ENCODE measurements at regions not wholly inside any gene's neighbourhood (a gene's known extent, or its start where the extent isn't known, plus 50 kb on each side); places are given as distances from the start of the nearest gene placed in this dataset.

DNA sequence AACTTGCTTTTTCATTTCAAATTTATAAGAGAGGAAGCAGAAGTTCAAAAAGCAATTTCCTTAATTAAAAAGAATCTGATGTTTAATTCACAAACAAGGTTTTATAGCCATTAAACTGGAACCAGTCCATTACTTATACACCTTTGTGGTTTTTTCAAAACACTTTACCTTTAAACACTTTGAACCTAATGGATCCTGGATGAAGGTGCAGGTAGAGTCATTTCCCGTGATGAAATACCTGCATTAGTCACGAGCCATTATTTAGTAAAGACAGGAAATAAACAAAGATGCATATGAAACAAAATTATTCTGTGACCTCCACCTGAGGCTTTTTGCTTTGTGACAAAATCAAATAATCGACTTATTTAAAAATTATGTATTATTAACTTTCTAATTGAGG, 341.7 kb upstream of the UBE2E2 start:
- TF ChIP-seq, protein P1, sequence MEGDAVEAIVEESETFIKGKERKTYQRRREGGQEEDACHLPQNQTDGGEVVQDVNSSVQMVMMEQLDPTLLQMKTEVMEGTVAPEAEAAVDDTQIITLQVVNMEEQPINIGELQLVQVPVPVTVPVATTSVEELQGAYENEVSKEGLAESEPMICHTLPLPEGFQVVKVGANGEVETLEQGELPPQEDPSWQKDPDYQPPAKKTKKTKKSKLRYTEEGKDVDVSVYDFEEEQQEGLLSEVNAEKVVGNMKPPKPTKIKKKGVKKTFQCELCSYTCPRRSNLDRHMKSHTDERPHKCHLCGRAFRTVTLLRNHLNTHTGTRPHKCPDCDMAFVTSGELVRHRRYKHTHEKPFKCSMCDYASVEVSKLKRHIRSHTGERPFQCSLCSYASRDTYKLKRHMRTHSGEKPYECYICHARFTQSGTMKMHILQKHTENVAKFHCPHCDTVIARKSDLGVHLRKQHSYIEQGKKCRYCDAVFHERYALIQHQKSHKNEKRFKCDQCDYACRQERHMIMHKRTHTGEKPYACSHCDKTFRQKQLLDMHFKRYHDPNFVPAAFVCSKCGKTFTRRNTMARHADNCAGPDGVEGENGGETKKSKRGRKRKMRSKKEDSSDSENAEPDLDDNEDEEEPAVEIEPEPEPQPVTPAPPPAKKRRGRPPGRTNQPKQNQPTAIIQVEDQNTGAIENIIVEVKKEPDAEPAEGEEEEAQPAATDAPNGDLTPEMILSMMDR (conservative IDR thresholded peaks at IDR 0.05): no peak
- Histone ChIP-seq H3K23me2 (ENCODE audit: insufficient read length, low read depth, low read length, poor library complexity, severe bottlenecking) (no peaks in the 10 kb centered on the region), H3K9me3 (ENCODE audit: control insufficient read depth, low read depth, low read length) (no peaks in the 10 kb centered on the region), H4K20me1 (ENCODE audit: control insufficient read depth, insufficient read depth, insufficient read length) (no peaks in the 10 kb centered on the region), H2AK5ac (ENCODE audit: insufficient read length, low read length) (no peak overlapping the region), H2BK15ac (ENCODE audit: low read depth, low read length) (no peak overlapping the region), H2BK12ac (ENCODE audit: insufficient read length, low read depth, low read length) (no peak overlapping the region), H3K9ac (ENCODE audit: extremely low read depth, insufficient read length, low read length) (no peak overlapping the region), H3K79me2 (ENCODE audit: insufficient read depth, low read length) (no peaks in the 10 kb centered on the region), H3K4me1 (ENCODE audit: insufficient read depth, low read length) (no peaks in the 10 kb centered on the region), H3K18ac (ENCODE audit: insufficient read length, low read depth, low read length) (no peak overlapping the region), H3T11ph (ENCODE audit: low read length) (no peak overlapping the region), H2BK5ac (ENCODE audit: insufficient read length, low read length) (no peak overlapping the region), H3K79me1 (ENCODE audit: insufficient read depth, low read depth, low read length, poor library complexity, severe bottlenecking) (no peaks in the 10 kb centered on the region), H2BK20ac (ENCODE audit: low read depth, low read length, poor library complexity, severe bottlenecking) (no peak overlapping the region), H2BK120ac (ENCODE audit: low read depth, low read length, poor library complexity, severe bottlenecking) (no peak overlapping the region), H4K8ac (replicated peaks; ENCODE audit: insufficient read length, low read depth, low read length) (no peak overlapping the region), H3K14ac (ENCODE audit: insufficient read depth, low read length) (no peak overlapping the region), H3K27me3 (ENCODE audit: insufficient read depth, low read length) (no peaks in the 10 kb centered on the region), H3K56ac (ENCODE audit: insufficient read length, low read depth, low read length) (no peak overlapping the region), H3K23ac (ENCODE audit: insufficient read length, low read depth, low read length) (no peak overlapping the region), H3K4ac (ENCODE audit: low read depth, low read length) (no peak overlapping the region), H4K5ac (ENCODE audit: insufficient read length, low read depth, low read length) (no peak overlapping the region), H3K27ac (ENCODE audit: insufficient read length, low read depth, low read length) (no peak overlapping the region), H4K91ac (ENCODE audit: insufficient read length, low read depth, low read length) (no peak overlapping the region), H2AFZ (ENCODE audit: low read length) (no peak overlapping the region), H3K4me2 (ENCODE audit: insufficient read depth, insufficient read length, low read length) (no peak overlapping the region)
- peaks cover 4 to 8% of the 10 kb centered on the region in 2 experiments for H3K4me1 Mint-ChIP-seq
- H3K27me3 Mint-ChIP-seq (ENCODE audit: low read depth): no peaks in the 10 kb centered on the region
- H3K36me3 Mint-ChIP-seq (ENCODE audit: insufficient read depth in 1 of 3, low read depth in 3 of 3): no peaks in the 10 kb centered on the region
- no peak for DNase-seq
- no peaks in the 10 kb centered on the region; a peak in 1 of 5 replicates for H3K9me3 Mint-ChIP-seq
- H3K27ac Mint-ChIP-seq: no peak overlapping the region
- no CpG with 5 or more reads among the region's 3 CpGs for WGBS (ENCODE audit: extremely low coverage, insufficient read length, low lambda C conversion rate)
- no peak overlapping the region for H3K4me3 Mint-ChIP-seq
